HepG2 (cell line): ENCODE measurements at regions not wholly inside any gene's neighbourhood (a gene's known extent, or its start where the extent isn't known, plus 50 kb on each side); places are given as distances from the start of the nearest gene placed in this dataset.

Experiments used
- ATAC-seq: fragments of 200-7000 bp; cut with Tn5 transposase; 3 replicates; pipeline ENCODE4 v1.9.1; 2020; ENCODE audit warnings: mild to moderate bottlenecking, moderate library complexity
- BruUV-seq: library from RNA; stranded (reverse); fragments of 400-500 nt; replicated peaks from 2 replicates; lab custom pipeline; 2021; lab: Mats Ljungman, UMichigan
- CTCF ChIA-PET: fragments of 300-600 bp; formaldehyde crosslinking; extraction: SDS; loops from one replicate; lab custom pipeline; 2021; ENCODE audit warnings: low total read pairs, inconsistent platforms, low intra/inter-chr PET ratio; lab: Yijun Ruan, JAX
- POLR2A ChIA-PET: fragments of 350-600 bp; sonication (Branson Sonifier 250); formaldehyde crosslinking; loops from one replicate; lab custom pipeline; 2020; ENCODE audit warnings: antibody characterized with exemption, inconsistent platforms; lab: Yijun Ruan, JAX
- DNase-seq: peaks from one replicate; pipeline ENCODE4 v3.0.0-alpha.2; 2015; ENCODE audit warnings: low spot score
- FAIRE-seq: peaks from 3 replicates; lab custom pipeline; 2011; peaks lifted over from hg19 to GRCh38; lab: Jason Lieb, UNC
- H2AFZ ChIP-seq: one replicate; pipeline ENCODE4 v1.6.1; 2011; ENCODE audit warnings: low read length, inconsistent platforms
- H3K27ac ChIP-seq: fragments of 300-600 bp; 3 replicates; pipeline ENCODE4 v1.8.0; 2011; ENCODE audit warnings: mixed run types, mild to moderate bottlenecking, mixed read lengths, low read length, inconsistent platforms; ENCODE audit not compliant: insufficient read depth; ENCODE audit errors: extremely low read length
- H3K27me3 ChIP-seq, 2 experiments: fragments of 200-600 bp in 1 of 2; 2 replicates in 1 of 2; 3 replicates in 1 of 2; pipeline versions ENCODE4 v1.6.0 to v1.8.0; 2011; ENCODE audit warnings: low read length in 2 of 2, mild to moderate bottlenecking in 2 of 2, moderate library complexity in 2 of 2, inconsistent platforms in 1 of 2; ENCODE audit not compliant: insufficient read depth in 2 of 2, control insufficient read depth in 1 of 2
- H3K36me3 ChIP-seq, 2 experiments: fragments of 200-600 bp in 1 of 2; replicated peaks in 1 of 2; 2 replicates in 1 of 2; 3 replicates in 1 of 2; pipeline versions ENCODE4 v1.5.1 to v1.8.0; 2011; ENCODE audit warnings: low read length in 2 of 2, inconsistent platforms in 1 of 2; ENCODE audit not compliant: insufficient read depth in 2 of 2, control insufficient read depth in 1 of 2
- H3K4me1 ChIP-seq: 2 replicates; pipeline ENCODE4 v1.5.1; 2012; ENCODE audit warnings: low read length, inconsistent platforms; ENCODE audit not compliant: insufficient read depth
- H3K4me2 ChIP-seq: 2 replicates; pipeline ENCODE4 v1.6.0; 2011; ENCODE audit warnings: low read depth, low read length, inconsistent platforms
- H3K4me3 ChIP-seq, 3 experiments: fragments of 200-600 bp in 1 of 3; sonication (generic), shearing (Covaris generic) in 1 of 3; replicated peaks in 1 of 3; 2 replicates each; pipeline ENCODE4 v1.5.1; 2011 to 2016; ENCODE audit warnings: low read length in 3 of 3, inconsistent platforms in 2 of 3, low read depth in 2 of 3, mild to moderate bottlenecking in 2 of 3, control low read depth in 1 of 3, mixed read lengths in 1 of 3; ENCODE audit not compliant: insufficient read depth in 1 of 3
- H3K79me2 ChIP-seq: one replicate; pipeline ENCODE4 v1.6.1; 2011; ENCODE audit warnings: low read length, inconsistent platforms; ENCODE audit not compliant: insufficient read depth
- H3K9ac ChIP-seq: 2 replicates; pipeline ENCODE4 v1.6.0; 2011; ENCODE audit warnings: mild to moderate bottlenecking, low read depth, low read length, inconsistent platforms; ENCODE audit not compliant: insufficient read depth
- H3K9me3 ChIP-seq: 2 replicates; pipeline ENCODE4 v1.5.1; 2012; ENCODE audit warnings: mild to moderate bottlenecking, low read length
- H4K20me1 ChIP-seq: 2 replicates; pipeline ENCODE4 v1.6.0; 2011; ENCODE audit warnings: inconsistent platforms, mild to moderate bottlenecking, low read length, moderate library complexity; ENCODE audit not compliant: insufficient read depth
- ARNT ChIP-seq: fragments of 450-650 bp; IDR thresholded peaks from 2 replicates; pipeline ENCODE4 v1.6.1; 2017
- CERS6 ChIP-seq: sonication (generic); formaldehyde crosslinking; IDR thresholded peaks from 2 replicates; pipeline ENCODE4 v1.5.0; 2020; ENCODE audit warnings: missing genetic modification reagents
- FOXO1 ChIP-seq: sonication (generic); formaldehyde crosslinking; IDR thresholded peaks from 2 replicates; pipeline ENCODE4 v1.4.0; 2020; ENCODE audit warnings: missing genetic modification reagents
- GZF1 ChIP-seq: sonication (generic); formaldehyde crosslinking; IDR thresholded peaks from 2 replicates; pipeline ENCODE4 v1.5.1; 2020; ENCODE audit warnings: mild to moderate bottlenecking, missing genetic modification reagents
- MED13 ChIP-seq: sonication (generic); formaldehyde crosslinking; IDR thresholded peaks from 2 replicates; pipeline ENCODE4 v1.5.0; 2020; ENCODE audit warnings: missing genetic modification reagents
- POLR2AphosphoS2 ChIP-seq: IDR thresholded peaks from 2 replicates; pipeline ENCODE4 v1.6.1; 2011; ENCODE audit warnings: low read depth, low read length, improper control_type of control experiment
- PRMT3 ChIP-seq: sonication (generic); formaldehyde crosslinking; IDR thresholded peaks from 2 replicates; pipeline ENCODE4 v1.8.1; 2022; ENCODE audit warnings: low read depth, mild to moderate bottlenecking, moderate library complexity, missing genetic modification reagents, borderline replicate concordance
- RARA ChIP-seq: IDR thresholded peaks from 2 replicates; pipeline ENCODE4 v1.6.1; 2016; ENCODE audit warnings: missing genetic modification reagents, missing compliant biosample characterization
- RBFOX2 ChIP-seq: fragments of 200-400 bp; formaldehyde crosslinking; IDR thresholded peaks from 2 replicates; pipeline ENCODE4 v1.6.1; 2017; ENCODE audit warnings: low read depth, mild to moderate bottlenecking, low read length
- ZBTB2 ChIP-seq: sonication (generic); formaldehyde crosslinking; IDR thresholded peaks from 2 replicates; pipeline ENCODE4 v1.8.0; 2022; ENCODE audit warnings: low read depth, missing genetic modification reagents
- ZBTB40 ChIP-seq, 2 experiments: fragments of 450-650 bp in 1 of 2; sonication (generic) in 1 of 2; formaldehyde crosslinking in 1 of 2; IDR thresholded peaks; 2 replicates each; pipeline versions ENCODE4 v1.6.1 to v1.8.0; 2016 to 2022; ENCODE audit warnings: antibody characterized with exemption in 1 of 2, mild to moderate bottlenecking in 1 of 2, missing genetic modification reagents in 1 of 2
- ZNF224 ChIP-seq: sonication (generic); formaldehyde crosslinking; IDR thresholded peaks from 2 replicates; pipeline ENCODE4 v1.5.0; 2020; ENCODE audit warnings: mild to moderate bottlenecking, missing genetic modification reagents
- ZNF382 ChIP-seq: sonication (generic); formaldehyde crosslinking; IDR thresholded peaks from 2 replicates; pipeline ENCODE4 v1.5.0; 2020; ENCODE audit warnings: missing genetic modification reagents, mild to moderate bottlenecking, borderline replicate concordance
- ZNF430 ChIP-seq: sonication (generic); formaldehyde crosslinking; IDR thresholded peaks from 2 replicates; pipeline ENCODE4 v1.9.0; 2021; ENCODE audit warnings: mild to moderate bottlenecking, missing genetic modification reagents
- ZNF816 ChIP-seq: sonication (generic); formaldehyde crosslinking; IDR thresholded peaks from 2 replicates; pipeline ENCODE4 v1.8.0; 2022; ENCODE audit warnings: missing genetic modification reagents, mild to moderate bottlenecking, borderline replicate concordance
- ZSCAN29 ChIP-seq: sonication (generic); formaldehyde crosslinking; conservative IDR thresholded peaks from 2 replicates; pipeline ENCODE4 v1.4.0; 2020; ENCODE audit warnings: mild to moderate bottlenecking, missing genetic modification reagents
- WGBS: methylation state at CpG from one replicate; pipeline ENCODE4 v1.1.6; 2017; ENCODE audit warnings: low lambda C conversion rate; 5-methylcytosine and 5-hydroxymethylcytosine counted together
- in situ Hi-C: cut with HindIII; loops from 2 replicates; pipeline ENCODE4 v1.10.0; 2017; ENCODE audit warnings: low pct_unique_long_range_greater_than_20kb; ENCODE audit not compliant: extremely low pct_ligation_motif_present
- intact Hi-C: fragments of 100-400 bp; cut with micrococcal nuclease; formaldehyde crosslinking; loops from one replicate; pipeline ENCODE4 v1.10.0; 2022; ENCODE audit not compliant: unreplicated experiment

DNA sequence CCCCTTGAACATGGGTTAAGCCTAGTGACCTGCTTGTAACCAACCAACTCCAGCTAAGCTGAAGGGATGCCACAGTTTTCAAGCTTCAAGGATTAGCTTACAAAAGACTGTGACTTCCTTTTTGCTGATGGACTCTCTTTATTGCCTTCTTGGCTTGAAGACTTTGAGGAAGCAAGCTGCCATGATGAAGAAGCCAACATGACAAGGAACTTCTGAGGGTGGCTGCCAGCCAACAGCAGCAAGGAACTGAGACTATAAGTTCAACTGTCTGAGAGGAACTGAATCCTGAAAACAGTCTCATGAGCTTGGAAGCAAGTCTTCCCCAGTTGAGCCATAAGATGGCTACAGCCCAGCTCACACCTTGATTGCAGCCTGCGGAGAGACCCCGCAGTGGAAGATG lies 116.1 kb upstream of the TAF11L2 start:
- POLR2A ChIA-PET: no interaction called here
- in situ Hi-C loops: no loop called here
- TF ChIP-seq FOXO1 (CRISPR knock-in tag) (no peak), CERS6 (CRISPR knock-in tag) (no peak), ZNF816 (no peak), ZBTB2 (no peak), ARNT (no peak), ZNF224 (no peak), PRMT3 (no peak), POLR2AphosphoS2 (no peak), ZSCAN29 (CRISPR knock-in tag) (no peak), ZNF430 (CRISPR knock-in tag) (no peak), RARA (CRISPR knock-in tag) (no peak), ZNF382 (CRISPR knock-in tag) (no peak), MED13 (CRISPR knock-in tag) (no peak), GZF1 (no peak), RBFOX2 (no peak), ZBTB40 (IDR thresholded peaks at IDR 0.05) (no peak), ZBTB40 (CRISPR knock-in tag; IDR thresholded peaks at IDR 0.05) (no peak)

More for the DNA sequence above, 116.1 kb upstream of the TAF11L2 start:
- Histone ChIP-seq H3K4me2 (no peak overlapping the region), H3K79me2 (no peaks in the 10 kb centered on the region), H3K27me3 (no peaks in the 10 kb centered on the region), H4K20me1 (no peaks in the 10 kb centered on the region), H3K9me3 (no peaks in the 10 kb centered on the region), H3K36me3 (no peaks in the 10 kb centered on the region), H3K4me1 (no peaks in the 10 kb centered on the region), H3K27ac (no peak overlapping the region), H3K4me3 (no peak overlapping the region), H2AFZ (no peak overlapping the region), H3K9ac (no peak overlapping the region)
- FAIRE-seq (no peak), DNase-seq (no peak), ATAC-seq (no peak)
- no TSS peak for BruUV-seq
- CTCF ChIA-PET: no interaction called here
- intact Hi-C loops: no loop called here
- 0% methylated on average over 2 of the region's 2 CpGs for WGBS
